Cardiac fibroblast (primary cell): ENCODE measurements at regions not wholly inside any gene's neighbourhood (a gene's known extent, or its start where the extent isn't known, plus 50 kb on each side); places are given as distances from the start of the nearest gene placed in this dataset.

ENCODE experiments used
- DNase-seq, 2 donors: peaks; one replicate each; pipeline versions ENCODE4 v3.0.0 to v3.0.0-alpha.2; 2010; ENCODE audit warnings: low read depth in 2 of 2
- H3K4me3 ChIP-seq, 2 donors: replicated peaks in 1 of 2; 1 replicate in 1 of 2; 2 replicates in 1 of 2; pipeline ENCODE4 v1.5.1; 2011; ENCODE audit warnings: low read depth in 2 of 2, low read length in 2 of 2, mild to moderate bottlenecking in 2 of 2, moderate library complexity in 1 of 2
- CTCF ChIP-seq: IDR thresholded peaks from one replicate; pipeline ENCODE4 v1.5.1; 2011; ENCODE audit warnings: low read depth, mild to moderate bottlenecking, low read length, inconsistent platforms

DNA sequence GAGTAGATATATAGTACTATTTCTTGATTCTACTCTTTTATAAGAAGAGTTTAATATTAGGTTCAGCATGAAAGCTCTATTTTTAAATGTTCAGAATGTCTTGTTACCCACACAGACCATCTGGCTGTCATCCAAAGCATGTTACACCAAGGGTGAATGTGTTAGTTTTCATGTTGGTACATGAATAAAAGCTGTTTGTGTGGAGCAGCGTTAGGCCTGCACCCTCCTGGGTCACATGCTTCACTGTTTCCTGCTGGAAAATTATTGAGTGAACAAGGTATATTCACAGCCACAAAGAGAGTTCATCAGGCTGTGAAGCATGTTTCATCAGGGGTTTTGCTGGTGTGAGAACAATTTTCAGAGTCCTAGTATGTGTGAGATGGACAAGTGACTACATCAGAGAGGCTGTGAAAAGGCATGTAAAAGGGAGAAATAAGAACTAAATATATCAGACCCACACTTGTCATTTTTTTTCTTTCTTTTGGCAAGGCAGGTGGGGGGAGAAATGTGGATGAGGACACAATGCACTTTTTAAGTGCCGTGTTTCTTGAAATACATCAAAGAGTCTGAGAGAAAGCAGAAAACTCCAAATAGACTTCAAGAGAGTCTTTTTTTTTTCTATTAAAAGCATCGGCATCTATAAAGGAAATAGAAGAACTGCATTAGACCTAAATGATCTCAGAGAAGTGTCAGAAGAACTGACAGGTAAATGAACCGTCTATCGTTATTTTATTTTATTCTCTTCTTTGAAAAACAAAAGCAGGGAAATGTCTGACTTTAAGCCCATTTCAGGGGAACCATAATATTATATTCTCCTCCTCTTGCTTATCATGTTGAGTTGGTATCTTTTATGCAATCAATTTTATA is 2429.7 kb downstream of the PCDH7 start:
- no peak for DNase-seq
- H3K4me3 ChIP-seq, result no peak overlapping the region
- no peak for TF ChIP-seq CTCF

DNA sequence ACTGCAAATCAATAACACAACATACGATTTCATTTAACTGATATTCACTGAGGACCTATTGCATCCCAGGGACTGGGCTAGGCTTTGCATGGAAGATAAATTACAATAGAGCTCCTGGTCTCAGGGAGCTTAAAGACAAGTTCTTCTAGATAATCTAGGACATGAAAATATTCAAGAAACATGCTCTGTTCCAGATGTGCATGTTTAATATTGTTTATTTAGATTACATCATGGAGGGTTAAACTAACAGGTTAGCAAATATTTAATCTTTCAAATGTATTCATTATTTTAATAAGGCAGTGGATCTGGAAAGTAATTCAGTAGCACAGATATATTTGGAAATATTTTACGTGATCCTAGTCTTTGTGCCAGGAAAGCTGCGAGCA is 2430.3 kb downstream of the PCDH7 start:
- TF ChIP-seq CTCF, result no peak
- DNase-seq, result no peak
- H3K4me3 ChIP-seq, result no peak overlapping the region

- no peak overlapping the region for H3K4me3 ChIP-seq
- peak; percentile 55 to 81 for DNase-seq
- TF ChIP-seq CTCF, result peak; percentile 61
Observed at GRCh38 chr4:33160126-33160525, 2440.0 kb downstream of the PCDH7 start.

GRCh38 chr4:33161202-33161601 is 2441.0 kb downstream of the PCDH7 start:
- H3K4me3 ChIP-seq, result no peak overlapping the region
- no peak for DNase-seq
- no peak for TF ChIP-seq CTCF

GRCh38 chr4:33162122-33162521 is 2442.0 kb downstream of the PCDH7 start:
- peak in 1 of 2 donors; percentile 12 for DNase-seq
- no peak for TF ChIP-seq CTCF
- H3K4me3 ChIP-seq, result no peak overlapping the region

DNA sequence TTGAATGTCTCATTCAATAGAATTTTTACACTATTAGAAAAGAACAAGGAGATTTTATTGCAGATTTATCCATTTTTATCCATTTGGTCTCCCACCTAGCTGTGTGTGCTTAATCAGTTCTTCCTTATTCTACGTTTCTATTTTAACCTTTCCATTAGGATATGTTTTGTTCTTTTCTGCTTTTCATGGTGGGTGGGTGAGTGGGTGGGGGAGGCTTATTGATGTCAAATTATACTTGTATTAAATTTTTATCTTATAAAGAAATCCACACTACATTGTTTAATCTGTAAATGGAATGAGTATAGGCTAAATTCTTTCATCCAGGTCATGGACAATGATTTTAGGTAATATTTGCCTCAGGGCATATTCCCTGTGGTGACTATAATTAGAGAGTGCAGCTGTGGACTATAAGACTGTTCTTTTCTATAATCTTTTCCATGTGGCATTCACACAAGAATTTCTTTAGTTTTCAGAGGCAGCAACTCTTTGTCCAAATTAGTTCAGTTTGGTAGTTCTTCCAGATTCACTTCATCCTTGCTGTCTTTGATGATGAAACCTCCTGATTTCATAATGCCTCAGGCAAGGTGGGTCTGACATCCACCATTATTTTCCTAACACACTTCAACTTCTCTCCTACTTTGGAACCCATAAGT is 2451.8 kb downstream of the PCDH7 start:
- H3K4me3 ChIP-seq, result no peak overlapping the region
- DNase-seq, result no peak
- no peak for TF ChIP-seq CTCF
